HG02938 (cell line): ENCODE measurements at regions not wholly inside any gene's neighbourhood (a gene's known extent, or its start where the extent isn't known, plus 50 kb on each side); places are given as distances from the start of the nearest gene placed in this dataset.

ENCODE experiments used
- ATAC-seq: cut with Tn5 transposase; IDR thresholded peaks from one replicate; pipeline ENCODE4 v1.9.1; 2021; ENCODE audit warnings: mild to moderate bottlenecking, moderate library complexity; ENCODE audit not compliant: unreplicated experiment

- no peak for ATAC-seq
Observed at GRCh38 chr12:17810399-17810798, 279.6 kb downstream of the RERGL start.

- no peak for ATAC-seq
Observed at GRCh38 chr12:17809206-17809605, 280.8 kb downstream of the RERGL start.

- ATAC-seq: no peak
Observed at GRCh38 chr12:17802657-17803641, 287.0 kb downstream of the RERGL start.

GRCh38 chr12:17793854-17794253 lies 296.1 kb downstream of the RERGL start:
- no peak for ATAC-seq

GRCh38 chr12:17778242-17778641 lies 311.8 kb downstream of the RERGL start:
- ATAC-seq: no peak

- no peak for ATAC-seq
Observed at GRCh38 chr12:17763366-17763765, 326.6 kb downstream of the RERGL start.

- ATAC-seq: no peak
Observed at GRCh38 chr12:17759982-17760381, 330.0 kb downstream of the RERGL start.
